ENCODE measurements at regions not wholly inside any gene's neighbourhood (a gene's known extent, or its start where the extent isn't known, plus 50 kb on each side); places are given as distances from the start of the nearest gene placed in this dataset.
"Not testable (repeated sequence)": the region's sequence is repeated elsewhere in the genome, so short reads cannot be mapped to it uniquely, and the experiment has no call there.

DNA sequence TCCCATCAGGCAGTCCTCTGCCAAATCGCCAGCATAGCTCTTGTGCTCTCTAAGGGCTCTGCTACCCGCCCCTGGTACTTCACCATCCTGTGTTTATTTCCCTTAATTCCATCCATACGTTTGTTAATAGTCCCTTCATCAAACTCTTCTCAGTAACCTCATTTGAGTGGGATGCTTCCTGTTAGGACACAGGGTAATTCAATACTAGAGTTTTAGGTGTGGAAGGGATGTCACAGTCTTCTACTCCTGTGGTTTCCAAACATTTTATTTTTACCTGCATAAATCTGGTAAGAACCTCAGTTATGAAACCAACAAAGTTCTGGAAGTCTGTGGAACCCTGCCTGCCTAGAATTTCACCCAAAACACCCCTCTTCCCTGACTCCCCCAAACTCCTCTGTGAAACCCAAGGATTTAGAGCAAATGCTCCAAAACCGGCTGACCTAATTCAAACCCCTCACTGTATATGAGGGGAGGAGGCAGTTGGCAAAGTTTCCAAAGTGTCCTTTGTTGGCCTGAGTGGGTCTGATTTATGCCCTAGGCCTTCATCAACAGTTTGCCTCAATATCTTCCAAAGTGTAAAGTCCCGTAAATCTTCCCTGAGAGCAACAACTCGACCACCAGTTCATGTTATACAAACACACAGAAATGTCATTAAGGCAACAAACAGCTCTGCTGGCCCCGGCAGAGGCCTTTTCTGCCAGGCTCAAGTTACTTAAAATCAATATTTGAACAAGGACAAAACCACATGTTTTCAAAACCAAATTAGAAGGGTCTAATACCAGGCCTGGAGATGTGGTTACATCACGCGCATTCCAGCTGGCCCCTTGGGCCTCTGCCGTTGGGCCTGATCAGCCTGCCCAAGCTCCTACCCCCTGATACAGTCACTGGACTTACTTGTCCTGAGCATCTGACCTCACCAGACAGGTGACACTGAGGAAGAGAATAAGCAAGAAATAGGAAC, 82.4 kb upstream of the FGGY start:
- DNase-seq (ENCODE audit: low spot score) = no peak

DNA sequence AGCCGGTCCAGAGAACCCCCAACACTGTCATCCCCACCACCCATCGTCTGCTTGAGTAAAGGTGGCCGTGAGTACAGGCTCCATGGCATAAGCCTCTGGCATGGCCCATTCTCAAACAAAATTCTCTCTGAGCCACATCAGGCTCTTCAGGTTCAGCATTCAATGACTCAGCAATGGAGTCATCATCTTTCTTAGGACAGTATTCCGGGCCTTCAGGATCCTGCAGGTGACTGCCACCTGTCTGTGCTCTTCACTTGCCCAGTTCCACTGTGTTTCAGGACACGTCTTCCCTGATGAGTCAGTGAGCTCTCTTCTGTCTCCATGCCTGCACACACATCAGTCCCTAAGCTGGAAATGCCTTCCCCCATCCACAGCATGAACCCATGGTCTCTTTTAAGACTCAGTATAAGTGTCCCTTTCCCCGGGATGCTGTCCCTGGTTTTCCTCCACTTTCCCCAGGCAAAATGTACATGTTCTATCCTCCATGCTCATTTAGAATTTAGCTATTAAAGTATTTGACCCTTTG, 81.1 kb upstream of the FGGY start:
- DNase-seq (ENCODE audit: low spot score) = no peak

DNA sequence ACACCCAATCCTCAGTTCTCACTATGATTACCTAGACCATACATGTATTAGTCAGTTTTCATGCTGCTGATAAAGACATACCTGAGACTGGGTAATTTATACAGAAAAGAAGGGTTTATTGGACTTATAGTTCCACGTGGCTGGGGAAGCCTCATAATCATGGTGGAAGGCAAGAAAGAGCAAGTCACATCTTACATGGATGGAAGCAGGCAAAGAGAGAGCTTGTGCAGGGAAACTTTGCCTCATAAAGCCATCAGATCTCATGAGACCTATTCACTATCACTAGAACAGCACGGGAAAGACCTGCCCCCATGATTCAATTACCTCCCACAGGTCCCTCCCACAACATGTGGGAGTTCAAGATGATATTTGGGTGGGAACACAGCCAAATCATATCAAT, 79.5 kb upstream of the FGGY start:
- not testable (repeated sequence) for DNase-seq (ENCODE audit: low spot score)

DNA sequence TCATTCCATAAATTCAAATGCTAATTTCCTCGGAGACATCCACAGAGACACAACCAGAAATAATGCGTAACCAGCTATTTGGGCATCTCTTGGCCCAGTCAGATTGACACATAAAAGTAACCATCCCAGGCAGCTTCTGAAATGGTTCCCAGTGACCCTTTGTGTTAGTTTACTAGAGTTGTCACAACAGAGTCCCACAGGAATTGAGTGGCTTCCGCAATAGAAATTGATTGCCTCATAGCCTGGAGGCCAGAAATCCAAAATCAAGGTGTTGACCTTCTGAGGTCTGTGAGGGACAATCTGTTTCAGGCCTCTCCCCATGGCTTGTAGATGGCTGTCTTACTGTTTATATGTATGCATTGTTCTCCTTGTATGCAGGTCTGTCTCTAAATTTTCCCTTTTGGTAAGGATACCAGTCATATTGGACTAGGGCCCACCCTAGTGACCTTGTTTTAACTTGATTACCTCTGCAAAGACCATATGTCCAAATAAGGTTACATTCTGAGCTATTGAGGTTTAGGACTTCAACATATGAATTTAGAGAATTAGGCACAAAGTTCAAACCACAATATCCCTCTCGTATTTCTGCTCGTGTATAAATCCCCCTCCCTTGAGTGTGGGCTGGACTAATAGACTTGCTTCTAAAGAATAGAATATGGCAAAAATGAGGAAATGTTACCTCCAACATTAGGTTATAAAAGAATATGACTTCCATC, 78.2 kb upstream of the FGGY start:
- no peak for DNase-seq (ENCODE audit: low spot score)

DNA sequence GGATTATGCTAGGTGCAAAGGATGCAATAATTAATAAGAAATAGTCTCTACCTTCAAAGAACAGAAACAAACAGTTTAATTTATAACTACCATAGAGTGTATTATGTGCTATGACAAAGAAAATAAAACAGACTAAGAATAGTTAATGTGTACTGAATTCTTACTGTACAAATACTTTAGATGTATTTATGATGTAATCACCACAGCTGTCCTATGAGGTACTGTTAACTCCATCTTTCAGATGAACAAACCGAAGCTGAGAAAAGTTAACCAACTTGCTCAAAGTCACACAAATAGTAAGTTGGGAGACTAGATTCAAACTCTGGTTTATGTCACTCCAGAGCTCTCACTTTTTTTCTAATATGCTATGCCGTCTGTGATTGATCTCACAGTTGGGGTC, 77.0 kb upstream of the FGGY start:
- no peak for DNase-seq (ENCODE audit: low spot score)

DNA sequence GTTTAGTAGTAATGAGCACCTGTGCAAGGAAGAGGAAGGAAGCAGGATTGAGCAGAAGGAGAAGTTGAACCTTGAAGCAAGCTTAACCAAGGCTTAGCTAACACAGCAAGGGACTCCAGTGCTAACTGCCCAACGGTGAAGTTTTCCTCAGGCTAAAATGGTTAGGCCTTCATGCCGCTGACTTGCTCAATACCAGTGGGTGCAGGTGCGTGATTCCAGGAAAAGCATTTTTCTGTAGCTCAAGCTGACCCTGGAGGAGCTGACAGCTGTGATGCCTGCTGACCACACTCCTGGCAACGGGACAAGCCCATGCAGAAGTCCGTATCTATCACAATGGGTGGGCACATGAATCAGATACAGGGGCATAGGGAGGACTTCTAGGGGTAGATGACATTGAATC, 76.5 kb upstream of the FGGY start:
- DNase-seq (ENCODE audit: low spot score) = peak; percentile 5

DNA sequence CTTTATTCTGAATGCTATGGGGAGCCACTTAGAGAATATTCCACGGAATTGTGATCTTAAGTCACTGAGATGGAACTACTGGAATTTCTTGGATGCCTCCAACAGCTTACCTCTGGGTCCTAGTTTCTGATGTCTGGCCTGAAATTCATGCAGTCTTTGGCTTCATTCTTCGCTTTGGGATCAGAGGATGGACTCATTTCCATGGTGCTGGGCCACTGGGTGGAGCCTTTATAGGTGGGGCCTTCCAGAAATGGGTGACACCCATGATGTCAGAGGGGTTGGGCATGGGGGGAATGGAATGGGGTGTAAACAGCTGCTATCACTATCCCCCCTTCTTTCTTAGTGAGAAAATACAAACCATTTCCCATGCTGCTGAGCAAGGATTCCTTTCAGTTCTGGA, 73.7 kb upstream of the FGGY start:
- DNase-seq (ENCODE audit: low spot score) = no peak

DNA sequence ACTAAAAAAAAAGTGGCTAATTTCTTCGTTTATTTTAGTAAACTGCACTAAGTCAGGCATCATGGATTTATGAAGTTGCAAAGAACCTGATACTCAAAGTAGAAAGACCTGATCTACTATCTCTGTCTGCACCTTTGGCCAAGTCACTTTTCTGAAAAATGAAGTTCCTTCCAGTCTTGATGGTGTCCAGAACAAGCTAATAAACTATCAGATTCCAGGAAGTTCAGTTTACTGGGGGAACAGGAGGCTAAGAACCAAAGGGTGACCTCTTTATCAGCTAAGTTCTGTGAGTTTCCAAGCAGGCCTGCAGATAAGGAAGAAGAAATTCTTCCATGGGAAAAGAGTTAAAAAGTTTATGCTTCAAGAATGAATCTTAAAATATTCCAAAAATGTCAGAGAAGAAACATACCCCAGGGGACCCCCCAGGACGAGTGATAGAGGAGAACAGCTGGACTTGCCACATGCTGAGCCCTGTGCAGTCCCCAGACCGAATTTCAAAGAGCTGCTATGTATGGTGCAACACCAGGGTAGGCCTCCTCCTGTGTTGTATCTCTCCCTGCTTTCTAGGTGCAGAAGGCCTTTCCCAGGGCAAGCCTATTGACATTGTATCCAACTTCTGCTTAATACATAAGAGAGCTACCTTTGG, 72.8 kb upstream of the FGGY start:
- DNase-seq (ENCODE audit: low spot score) = no peak

DNA sequence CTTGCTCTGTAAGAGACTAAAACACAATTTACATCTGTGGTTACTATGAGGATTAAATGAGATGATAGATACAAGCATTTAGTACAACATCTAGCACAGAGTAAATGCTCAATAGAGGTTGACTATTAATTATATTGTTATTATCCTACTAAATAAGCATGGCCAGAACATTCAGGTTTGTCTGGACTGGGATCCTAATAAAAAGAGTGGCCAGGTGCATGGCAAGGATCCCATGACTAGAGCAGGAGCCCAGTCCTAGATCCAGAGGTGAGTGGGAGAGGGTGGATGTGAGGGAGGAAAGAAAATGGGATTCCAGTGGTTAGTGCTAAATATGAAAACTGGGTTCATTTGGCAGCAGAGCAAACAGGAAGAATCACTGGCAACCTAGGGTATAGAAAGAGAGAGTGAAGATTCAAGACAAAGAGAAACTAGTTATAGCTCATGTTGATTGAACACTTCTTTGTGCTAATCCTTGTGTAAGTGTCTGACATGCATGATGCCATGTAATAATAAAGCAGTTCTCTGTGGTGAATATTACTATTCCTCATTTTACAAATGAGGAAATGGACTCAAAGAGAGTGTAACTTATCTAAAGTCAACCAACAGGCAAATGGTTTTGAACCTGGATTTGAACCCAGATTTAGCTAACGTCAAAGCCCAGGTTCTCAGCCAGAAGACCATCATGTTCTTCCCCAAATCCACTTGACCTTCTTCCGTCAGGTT, 71.1 kb upstream of the FGGY start:
- no peak for DNase-seq (ENCODE audit: low spot score)

DNA sequence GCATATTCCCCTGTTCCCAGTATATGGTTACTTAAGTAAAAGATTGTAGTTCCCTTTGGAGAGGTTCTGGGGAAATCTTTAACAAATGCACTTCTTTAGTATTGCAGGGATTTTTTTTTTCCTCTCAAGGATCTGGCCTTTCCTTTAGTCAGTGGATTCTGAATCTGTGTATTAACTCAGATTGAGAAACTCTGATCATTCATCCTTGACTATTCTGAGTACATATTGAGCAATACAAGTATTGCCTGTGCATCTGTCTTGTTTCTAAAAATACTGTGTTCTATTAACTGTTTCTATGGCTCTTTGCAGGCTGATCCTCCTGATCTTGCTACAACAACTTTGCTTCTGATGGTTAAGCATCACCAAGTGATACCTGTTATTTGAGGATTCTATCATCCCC, 67.8 kb upstream of the FGGY start:
- DNase-seq (ENCODE audit: low spot score) = peak; percentile 16

DNA sequence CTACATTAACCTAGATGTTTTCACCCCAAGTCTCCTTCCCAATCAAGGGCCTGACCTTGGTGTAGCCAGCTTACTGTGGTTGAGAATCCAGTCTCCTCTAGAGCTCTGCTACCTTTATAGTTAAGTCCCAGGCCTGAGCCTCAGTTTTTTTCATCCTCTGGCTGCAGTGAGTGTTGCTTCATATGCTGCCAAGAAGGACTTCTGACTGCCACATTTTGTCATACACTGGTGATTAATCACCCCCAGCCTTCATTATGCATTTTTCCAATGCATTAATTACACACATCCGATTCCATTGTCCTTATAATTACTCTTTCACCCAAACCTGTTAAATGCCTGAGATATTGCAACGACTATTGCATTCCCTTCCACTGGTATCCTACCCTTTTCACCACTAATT, 66.3 kb upstream of the FGGY start:
- peak; percentile 9 for DNase-seq (ENCODE audit: low spot score)

DNA sequence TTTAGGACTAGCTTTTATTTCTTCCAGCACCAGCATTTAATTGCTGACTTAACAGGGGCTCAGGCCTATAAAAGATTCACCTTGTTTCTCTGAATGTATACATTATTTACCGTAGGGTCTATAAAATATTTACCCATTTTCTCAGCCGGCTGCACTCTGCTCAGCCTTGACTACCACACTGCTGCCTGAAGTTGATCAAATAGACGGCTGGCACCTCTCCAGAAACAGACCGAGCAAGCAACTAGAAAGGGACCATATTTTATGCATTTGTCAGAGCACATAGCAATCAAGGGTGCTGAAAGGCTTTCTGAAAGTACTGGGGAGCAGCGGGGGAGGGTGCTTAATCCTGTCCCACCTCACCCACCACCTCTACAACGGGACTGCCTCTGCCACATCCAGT, 64.7 kb upstream of the FGGY start:
- no peak for DNase-seq (ENCODE audit: low spot score)

DNA sequence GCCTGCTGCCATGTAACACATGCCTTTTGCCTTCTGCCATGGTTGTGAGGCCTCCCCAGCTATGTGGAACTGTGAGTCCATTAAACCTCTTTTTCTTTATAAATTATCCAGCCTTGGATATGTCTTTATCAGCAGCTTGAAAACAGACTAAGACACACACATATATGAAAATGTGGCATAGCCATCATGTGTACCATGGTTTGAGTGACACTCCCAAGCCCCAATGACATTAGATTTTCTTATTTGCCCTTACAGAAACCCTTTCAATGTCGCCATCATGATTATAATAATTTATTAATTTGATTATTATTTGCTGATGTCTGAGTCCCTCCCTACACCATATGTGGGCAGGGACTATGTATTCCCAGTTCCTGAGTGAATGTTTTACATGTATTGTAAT, 63.5 kb upstream of the FGGY start:
- no peak for DNase-seq (ENCODE audit: low spot score)

DNA sequence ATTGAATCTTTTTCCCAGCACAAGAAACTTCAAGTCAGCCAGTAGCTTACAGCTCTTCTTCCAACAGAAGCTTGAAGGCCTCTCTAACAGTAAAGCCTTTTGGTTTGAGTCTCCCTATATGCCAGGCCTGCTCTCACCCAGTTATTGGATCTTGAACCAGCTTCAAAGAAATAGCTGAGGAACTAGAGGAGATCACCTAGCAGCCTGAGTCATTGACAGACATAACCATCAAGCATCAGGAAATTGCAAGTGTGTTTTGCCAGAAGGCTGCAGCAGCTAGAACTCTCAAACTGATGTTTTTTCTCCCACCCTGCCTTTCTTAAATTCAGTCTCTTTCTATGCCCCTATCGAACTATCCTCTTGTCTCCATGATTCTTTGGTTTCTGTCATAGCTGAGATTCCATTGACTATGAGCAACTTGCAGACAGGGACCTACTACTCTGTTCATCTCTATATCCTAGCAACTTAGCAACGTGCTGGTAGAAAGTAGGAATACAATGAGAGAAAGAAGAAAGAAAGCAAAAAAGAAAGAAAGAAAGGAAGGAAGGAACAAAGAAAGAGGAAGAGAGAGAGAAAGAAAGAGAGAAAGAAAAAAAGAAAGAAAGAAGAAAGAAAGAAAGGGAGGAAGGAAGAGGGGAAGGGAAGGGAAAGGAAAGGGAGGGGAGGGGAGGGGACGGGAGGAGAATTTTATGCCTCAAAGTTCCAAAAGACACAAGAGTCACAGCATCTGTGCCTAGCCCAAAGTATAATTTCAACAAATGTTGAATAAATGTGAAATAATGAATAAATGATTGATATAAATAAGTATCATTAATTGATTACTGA, 60.0 kb upstream of the FGGY start:
- DNase-seq (ENCODE audit: low spot score) = no peak

DNA sequence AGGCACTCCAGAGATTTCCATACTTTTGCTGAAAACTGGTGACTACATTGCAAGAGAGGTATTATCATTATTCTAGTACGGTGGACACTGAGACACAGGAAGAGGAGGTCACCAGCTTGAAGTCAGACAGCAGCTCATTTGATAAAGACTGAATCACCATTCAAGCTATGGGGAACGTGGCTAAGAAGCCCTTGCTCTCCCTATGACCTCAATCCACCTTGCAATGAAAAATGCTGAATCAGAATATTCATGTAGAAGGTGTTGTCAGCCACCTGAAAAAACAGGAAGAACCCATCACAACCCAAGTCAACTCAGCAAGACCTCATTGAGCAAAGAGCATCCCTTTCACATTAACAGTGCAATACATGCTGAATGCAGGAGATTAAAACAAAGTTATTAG, 59.0 kb upstream of the FGGY start:
- no peak for DNase-seq (ENCODE audit: low spot score)

DNA sequence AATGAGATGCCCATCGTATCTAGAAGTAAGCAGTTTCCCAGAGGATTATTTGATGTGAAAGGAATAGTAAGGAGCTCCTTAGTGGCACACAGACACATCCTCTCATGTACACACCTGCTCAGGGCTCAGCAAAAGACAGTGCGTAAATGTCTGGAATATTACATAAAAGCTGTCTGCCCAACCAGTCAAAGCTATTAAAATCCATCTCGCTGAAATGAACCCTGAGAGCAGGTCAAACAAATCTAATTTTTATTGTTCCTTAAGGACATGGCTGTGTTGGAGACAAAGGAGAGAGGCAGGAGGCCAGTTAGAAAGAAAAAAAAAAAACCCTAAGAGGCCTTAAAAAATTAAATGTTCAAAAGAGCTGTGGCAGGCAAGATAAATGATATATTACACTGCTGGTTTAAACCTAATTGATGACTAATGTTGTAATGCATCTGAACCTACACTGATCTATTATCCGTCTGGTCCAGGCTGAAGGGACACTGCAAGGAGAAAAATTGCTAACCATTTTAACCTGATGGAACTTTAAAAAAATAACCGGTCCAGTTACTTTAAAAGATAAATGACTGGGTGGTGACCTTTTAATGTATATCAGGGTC, 58.5 kb upstream of the FGGY start:
- DNase-seq (ENCODE audit: low spot score) = no peak

DNA sequence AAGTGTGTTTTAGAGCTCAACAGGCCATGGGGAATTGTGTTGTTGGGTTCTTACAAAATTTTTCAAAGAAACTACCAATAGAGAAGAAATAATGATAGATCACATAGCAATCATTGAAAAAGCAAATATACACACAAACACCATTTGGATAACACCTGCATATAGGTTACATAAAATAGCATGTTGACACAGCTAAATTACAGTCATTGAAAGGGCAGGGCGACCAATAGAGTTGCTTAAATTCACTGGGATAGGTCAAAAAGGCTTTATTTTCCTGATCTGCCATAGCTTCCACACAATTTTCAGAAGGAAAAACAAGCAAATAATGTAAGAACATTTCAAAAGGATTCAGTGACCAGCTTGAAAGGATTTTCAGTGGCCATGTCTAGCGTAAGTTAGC, 57.9 kb upstream of the FGGY start:
- DNase-seq (ENCODE audit: low spot score) = no peak

DNA sequence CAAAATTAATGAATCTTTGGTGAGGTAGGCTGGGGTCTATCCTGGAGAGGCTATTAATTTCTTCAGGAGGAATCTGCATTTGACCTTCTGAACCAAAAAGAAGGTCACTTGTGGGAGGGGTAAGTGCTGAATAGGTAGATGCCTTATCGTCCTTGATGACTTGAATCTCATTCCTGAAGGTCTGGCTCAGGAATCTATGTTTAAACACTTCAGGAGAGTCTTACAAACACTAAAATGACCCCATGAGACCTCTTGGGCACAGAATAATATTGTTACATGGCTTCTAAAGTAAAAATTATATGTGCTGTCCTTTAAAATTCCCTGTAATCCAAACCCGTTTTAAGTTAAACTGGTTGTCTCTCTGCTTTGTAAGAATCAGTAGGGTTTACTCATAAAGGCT, 55.0 kb upstream of the FGGY start:
- no peak for DNase-seq (ENCODE audit: low spot score)

DNA sequence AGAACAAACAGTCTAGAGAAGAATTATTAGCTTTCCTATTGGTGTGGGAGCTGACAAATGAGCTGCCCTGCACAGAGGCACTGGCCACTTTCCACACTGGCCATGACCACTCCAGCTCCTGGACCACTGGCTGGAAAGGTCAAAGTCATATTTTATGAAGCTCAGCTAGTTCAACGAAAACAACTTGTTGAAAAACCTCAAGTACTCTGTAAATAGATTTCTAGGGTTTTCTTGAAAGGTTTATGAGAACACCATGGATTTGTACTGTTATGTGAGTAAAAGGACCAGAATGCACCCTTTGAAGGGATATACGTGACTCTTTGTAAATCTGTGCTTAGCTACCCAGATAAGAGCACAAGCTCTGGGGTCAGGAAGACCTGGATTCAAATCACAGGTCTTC, 54.5 kb upstream of the FGGY start:
- DNase-seq (ENCODE audit: low spot score) = no peak

DNA sequence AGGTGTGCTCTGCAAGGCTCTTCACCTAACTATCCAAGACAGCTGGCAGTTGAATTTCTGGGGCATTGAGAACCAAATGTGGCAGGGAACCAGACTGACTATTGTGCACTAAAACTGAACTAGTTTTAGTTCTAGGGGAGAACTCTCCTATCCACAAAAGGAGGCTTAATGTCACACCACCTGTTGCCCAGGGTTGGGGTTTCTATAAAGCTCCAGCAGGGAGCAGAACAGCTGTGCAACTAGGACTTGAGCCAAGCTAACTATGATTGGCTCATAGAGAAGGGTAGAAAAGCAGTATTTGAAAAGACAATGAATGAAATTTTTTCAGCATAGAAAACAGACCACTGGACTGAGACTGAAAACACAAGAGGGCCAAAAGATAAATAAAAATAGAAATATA, 53.3 kb upstream of the FGGY start:
- DNase-seq (ENCODE audit: low spot score) = no peak

DNA sequence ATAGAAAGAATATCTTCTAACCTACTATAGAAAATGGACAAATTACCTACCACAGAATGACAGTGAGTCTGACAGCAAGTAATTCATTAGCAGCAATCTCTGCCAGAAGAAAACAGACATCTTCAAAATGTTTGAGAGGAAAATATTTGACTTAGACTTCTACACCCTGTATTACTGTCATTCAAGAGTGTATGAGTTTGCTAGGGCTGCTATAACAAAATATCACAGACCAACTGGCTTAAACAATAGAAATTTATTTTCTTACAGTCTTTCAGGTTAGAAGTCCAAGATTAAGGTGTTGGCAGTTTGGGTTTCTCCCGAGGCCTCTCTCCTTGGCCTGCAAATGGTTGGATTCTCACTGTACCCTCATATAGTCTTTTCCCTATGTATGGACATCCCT, 52.9 kb upstream of the FGGY start:
- no peak for DNase-seq (ENCODE audit: low spot score)

All from Ammon's horn (tissue), 1 donor.